Stimulated activated CD8-positive, alpha-beta memory T cell treated with anti-CD3 and anti-CD28 coated beads, Interleukin-15, amount 100 ng/mL, for 4 hours (primary cell): ENCODE measurements at regions not wholly inside any gene's neighbourhood (a gene's known extent, or its start where the extent isn't known, plus 50 kb on each side); places are given as distances from the start of the nearest gene placed in this dataset.
"Not testable (repeated sequence)": the region's sequence is repeated elsewhere in the genome, so short reads cannot be mapped to it uniquely, and the experiment has no call there.

Source experiments
- DNase-seq, 2 donors: peaks; one replicate each; pipeline ENCODE4 v3.0.0-alpha.2; 2020; ENCODE audit warnings: low read depth in 2 of 2

DNA sequence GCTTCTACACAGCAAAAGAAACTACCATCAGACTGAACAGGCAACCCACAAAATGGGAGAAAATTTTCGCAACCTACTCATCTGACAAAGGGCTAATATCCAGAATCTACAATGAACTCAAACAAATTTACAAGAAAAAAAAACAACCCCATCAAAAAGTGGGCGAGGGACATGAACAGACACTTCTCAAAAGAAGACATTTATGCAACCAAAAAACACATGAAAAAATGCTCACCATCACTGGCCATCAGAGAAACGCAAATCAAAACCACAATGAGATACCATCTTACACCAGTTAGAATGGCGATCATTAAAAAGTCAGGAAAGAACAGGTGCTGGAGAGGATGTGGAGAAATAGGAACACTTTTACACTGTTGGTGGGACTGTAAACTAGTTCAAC lies 171.8 kb upstream of the IL12B start:
- not testable (repeated sequence) for DNase-seq

DNA sequence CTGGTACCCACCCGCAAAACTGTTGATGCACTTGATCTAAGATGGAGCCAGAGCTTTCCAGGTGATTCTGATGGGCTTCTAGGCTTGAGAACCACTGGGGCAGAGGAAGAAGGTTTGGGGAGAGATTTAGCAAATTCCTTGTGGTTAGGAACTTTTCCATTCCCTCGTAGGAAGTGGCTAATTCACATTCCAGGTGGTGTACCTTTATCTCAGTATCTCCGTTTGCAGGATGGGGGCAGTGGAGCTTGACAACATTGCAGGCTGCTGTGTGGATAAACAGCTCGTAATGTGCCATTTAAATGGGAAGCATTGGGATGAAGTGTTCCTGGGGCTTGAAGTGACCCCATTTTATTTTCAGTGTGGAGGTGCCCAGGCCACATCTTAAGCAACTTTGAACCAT lies 172.9 kb upstream of the IL12B start:
- DNase-seq = no peak

DNA sequence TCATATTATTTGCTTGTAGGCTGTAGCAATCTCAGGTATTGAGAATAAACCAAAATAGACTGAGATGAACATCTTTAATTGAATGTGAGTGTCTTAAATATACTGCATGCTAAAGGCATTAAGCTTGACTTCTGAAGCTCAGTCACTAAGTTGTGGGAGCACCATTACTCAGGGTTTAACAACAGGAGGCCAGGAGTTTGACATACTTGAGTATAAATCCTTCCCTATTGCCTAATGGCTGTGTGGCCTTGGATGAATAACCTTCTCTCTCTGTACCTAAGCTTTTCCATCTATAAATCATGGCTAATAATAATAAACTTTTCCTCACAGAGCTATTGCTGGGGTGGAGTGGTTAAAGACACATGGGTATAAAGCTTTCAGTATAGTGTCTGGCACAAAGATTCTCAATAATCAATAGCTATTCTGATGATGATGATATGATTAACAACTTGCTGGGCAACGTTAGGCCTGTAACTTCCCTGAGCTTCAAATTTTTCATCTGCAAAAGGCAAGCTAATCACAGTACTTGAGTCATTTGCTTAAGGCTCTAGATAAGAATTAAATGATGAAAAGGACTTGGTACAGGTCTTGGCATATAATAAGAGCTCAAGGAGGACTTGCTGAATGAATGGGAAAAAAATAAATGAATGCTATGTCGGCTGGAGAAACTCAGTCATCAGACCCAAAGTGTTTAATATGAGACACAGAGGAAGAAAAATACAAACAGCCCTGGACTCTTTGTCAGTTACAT lies 174.0 kb upstream of the IL12B start:
- DNase-seq = no peak

DNA sequence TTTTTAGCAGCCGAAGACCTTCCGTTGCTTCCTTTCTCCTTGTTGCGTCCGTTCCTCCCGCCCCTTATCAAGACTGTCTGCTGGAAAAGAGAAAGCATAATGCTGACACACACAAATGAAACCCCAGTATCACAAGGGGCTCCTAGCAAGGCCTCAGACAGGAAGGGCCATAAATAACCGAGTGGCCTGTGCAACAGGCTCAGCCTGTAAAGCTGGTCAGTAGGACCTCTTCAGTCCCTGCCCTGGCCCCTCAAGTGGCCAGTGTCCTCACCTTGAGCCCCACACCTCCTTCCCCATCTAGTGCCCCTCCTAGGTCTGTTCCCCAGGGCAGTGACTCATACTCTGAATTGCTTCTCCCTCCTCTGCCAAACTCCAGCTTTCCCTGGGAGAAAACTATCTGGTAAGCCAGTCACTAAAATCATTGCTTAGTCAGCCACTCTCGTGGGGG lies 174.6 kb upstream of the IL12B start:
- DNase-seq = no peak

DNA sequence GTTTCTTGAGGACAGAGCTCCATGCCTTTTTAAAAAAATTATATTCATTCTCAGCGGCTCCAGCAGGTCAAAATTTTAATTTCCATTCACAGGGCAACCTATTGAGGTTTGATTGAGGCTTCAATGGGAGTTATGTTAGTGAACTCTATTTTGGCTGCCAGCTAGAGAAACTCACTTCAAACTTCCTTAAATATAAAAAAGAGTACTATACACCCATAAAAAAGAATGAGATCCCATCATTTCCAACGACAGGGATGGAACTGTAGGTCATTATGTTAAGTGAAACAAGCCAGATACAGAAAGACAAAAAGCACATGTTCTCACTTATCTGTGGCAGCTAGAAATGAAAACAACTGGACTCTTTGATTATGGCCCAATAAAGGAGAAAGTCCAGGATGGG lies 176.8 kb upstream of the IL12B start:
- DNase-seq = no peak

DNA sequence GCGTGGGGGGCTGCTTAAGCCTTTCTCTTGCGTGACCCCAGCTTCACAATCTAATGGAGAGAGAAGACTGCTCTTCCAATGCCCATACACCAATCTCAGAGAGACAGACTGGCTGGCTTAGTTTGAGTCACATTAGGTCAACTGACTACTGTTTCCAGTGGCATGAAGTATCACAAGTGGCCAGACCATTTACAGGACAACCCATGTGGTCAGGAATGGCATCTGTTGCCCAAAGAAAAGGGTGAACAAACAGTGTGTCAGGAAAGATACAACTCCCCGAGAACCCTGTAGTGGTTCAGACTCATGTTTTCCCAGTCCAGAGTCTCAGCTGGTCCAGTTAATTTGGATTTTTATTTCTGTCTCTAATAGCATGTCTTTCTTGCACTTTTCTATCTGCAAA lies 177.4 kb upstream of the IL12B start:
- no peak for DNase-seq

DNA sequence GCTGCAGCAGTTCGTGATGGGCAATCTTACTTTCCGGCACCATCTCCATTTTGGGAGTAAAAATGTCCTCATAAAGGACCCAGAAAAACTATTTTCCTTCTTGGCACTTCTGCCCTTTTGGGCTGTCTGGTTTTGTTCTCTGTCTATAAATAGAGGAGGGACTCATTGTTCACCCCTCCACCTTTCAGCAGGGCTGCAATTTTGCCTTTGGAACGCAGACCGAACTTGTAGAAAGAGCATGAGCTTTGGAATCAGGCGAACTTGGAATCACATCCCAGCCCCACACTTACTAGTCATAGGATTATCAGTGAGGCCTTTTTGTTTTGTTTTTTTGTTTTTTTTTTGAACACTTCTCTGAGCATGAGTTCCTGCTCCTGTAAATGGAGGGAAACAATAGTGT lies 178.1 kb upstream of the IL12B start:
- DNase-seq = no peak

DNA sequence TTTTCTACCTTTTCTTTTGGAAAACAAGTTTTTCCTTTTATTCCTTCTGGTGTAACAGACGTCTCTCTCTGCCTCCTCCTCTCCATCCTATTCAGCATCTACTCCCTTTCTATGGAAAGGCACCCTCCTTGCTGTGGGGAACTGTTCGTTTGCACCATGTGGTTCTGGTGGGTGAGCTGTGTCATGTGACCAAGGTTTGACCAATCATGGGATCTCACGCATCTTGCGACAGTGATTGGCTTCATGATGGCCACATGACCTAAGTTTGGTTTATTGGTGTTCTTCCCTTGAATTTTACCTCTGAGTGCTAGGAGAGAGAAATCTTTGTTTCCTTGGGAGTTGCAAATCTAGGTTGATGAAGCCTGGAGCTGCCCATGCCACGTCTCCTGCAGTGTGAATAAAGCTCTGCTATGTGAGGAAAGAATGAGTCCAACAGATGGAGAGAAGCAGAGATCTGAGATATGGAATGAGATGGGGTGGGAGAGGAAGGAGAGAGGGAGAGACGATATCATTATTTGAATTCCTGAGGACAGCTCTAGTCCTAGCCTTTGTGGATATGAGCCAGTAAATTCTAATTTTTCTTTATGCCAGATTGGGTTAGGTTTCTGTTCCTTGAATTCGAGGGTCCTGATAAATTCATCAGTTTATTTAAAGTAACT lies 178.8 kb upstream of the IL12B start:
- no peak for DNase-seq

DNA sequence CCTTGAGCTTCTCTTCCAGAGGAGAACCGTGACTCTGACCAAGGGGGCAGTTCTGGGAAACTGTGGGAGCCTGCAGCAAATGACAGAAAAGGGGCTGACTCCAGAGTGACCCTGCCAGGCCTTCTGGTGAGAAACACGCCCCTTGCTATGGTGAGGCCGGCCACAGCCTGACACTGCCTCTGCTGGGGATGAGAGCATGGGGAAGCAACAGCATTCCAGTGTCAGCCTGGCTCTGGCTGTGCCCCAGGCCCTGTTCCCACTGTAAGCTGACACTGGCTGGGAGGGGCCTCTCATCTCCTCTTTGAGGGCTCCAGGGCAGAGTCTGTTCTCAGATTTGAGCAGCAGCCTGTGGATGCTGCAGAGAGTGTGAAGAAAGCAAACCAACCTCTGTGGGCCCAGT lies 180.0 kb upstream of the IL12B start:
- no peak for DNase-seq

DNA sequence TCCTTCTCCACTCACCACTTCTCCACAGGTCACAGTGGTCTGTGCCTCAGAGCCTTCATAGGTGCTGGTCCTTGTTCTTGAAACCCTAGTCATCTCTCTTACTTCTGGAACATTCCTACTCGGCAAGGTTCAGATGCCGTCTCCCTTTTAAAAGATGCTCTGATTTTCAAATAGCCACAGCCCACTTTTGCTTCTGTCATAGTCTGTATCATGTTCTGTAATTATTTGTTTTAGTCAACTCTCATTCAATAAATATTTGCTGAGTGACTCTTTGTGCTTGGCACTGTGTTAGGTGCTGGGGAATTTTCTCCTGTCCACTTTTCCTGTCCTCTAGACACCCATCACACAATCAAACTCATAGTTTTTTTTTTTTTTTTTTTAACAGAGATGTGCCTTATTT lies 181.3 kb upstream of the IL12B start:
- DNase-seq = no peak

DNA sequence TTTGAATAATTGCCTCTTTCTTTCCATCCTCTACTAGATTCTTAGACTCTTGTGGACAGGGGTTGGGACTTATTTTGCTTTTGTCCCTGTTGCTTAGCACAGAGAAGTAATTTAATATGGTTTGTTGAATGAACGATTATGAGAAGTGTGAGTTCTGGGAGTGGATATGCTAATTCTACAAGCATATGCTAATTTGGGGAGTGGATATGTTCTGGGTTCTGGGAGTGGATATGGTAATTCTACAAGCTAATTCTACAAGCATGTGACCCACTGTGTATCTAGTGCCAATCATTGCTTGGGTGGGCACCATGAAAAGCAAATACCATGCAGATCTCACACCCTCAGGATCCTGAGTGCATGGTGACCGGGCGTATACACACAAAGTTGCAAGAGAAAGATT lies 181.8 kb upstream of the IL12B start:
- no peak for DNase-seq

DNA sequence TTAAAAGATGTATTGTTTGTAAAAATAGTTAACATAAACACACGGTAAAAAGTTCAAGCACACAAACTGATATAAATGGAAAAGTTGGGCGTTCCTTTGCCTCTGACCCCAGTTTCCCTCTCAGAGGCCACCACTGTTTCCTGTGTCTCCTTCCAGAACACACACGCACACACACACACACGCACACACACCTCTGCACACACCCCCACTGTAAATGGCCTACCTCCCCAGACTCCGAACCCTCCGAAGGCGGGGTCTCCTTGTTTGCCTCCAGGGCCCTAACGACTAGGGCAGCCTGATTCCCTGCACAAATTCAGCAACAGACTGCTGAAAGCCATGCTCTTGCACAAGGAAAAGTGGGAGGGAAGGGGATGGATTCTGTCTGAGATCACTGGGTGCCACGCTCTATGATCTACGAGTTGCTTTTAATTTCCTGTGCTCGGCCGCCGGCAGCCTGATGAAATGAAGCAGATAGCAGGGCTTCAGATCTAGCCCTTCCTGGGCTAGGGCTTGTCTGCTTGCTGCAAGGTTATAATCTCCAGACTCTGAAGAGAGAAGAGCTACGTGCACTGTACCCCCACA lies 184.0 kb upstream of the IL12B start:
- DNase-seq = no peak

DNA sequence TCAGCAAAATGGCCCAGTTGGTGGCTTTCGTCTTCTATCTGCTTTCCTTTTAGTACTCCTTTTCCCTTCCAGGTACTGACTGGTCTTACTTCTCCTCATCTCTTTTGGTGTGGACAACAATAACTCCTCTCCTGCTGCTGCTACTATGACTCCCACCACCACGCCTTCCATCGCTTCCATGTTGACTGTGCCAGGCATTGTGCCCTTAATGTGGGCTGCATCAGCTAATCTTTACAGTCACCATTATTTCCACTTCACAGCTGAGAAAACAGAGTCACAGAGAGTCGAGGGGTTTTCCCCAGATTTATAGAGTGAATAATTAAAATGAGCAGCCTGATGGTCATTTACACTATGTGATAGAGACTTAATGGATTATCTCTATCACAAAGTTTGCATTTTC lies 184.9 kb upstream of the IL12B start:
- no peak for DNase-seq

DNA sequence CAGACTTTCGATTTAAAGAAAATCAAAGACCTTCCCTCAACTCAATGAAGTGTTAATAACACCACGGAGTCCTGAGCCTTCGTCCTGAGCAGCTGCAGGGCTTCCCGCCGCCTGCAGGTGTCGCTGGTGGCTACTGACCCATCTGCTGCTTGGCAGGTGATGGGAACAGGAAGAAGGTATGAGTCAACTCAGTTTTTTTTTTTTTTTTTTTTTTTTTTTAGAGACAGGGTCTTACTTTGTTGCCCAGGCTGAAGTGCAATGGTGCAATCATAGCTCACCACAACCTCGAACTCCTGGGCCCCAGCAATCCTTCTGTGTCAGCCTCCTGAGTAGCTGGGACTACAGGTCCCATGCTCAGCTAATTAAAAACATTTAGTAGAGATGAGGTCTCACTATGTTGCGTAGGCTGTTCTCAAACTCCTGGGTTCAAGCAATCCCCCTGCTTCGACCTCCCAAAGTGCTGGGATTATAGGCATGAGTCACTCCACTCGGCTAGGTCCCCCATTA lies 185.7 kb upstream of the IL12B start:
- peak; percentile 40 to 49 for DNase-seq

DNA sequence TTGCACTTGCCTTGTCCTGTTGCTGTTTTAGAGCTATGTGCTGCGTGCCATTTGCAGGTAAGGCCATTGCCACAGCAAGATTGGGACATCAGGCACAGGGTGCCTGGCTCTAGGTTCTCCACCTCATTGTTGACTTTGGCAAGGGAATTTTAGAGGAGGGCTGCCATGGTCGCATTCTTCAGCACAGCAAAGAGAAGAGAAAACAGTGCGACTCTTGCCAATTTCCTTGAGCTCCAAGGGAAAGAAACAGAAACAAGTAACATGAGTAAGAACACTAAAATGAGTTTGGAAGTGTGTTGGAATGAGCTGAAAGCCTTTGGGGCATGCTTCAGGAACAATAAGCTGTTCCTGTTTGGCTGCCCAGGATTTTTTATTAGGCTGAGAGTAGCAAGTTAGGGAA lies 188.1 kb upstream of the IL12B start:
- DNase-seq = no peak

DNA sequence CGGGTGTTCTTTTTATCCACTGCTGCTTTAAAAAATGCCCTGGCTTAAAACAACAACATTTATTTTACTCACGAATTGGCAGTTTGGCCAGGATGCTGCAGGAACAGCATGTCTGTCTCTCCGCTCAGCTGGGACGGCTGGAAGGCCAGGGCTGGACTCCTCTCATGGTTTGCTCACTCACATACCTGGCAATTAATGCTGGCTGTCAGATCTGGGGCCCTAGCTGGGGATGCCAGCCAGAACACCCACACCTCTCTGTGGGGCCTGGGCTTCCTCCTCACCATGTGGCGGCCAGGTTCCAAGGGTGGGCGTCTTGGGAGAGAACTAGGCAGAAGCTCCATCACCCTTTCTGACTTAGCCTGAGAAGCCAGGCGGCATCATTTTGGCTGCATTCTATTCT lies 189.1 kb upstream of the IL12B start:
- DNase-seq = no peak

DNA sequence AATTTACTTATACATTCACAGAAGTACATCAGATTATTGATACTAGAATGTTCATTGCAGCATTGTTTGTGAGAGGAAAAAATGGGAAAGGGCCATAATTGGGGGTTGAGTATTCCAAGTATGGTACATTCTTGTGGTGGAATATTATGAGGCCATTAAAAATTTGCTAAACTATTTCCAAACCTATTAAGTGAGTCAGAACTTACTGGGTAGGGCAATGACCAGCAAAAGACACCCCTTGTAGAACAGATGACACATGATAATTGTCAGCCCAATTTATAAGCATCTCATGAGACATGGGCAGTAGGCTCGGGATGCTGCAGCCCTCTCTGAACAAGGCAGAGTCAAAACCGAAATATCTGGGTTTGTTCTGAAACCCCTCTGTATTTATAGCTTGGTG lies 192.6 kb upstream of the IL12B start:
- DNase-seq = no peak

DNA sequence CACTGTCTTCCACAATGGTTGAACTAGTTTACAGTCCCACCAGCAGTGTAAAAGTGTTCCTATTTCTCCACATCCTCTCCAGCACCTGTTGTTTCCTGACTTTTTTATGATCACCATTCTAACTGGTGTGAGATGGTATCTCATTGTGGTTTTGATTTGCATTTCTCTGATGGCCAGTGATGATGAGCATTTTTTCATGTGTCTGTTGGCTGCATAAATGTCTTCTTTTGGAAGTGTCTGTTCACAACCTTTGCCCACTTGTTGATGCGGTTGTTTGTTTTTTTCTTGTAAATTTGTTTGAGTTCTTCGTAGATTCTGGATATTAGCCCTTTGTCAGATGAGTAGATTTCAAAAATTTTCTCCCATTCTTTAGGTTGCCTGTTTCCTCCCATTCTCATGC lies 194.0 kb upstream of the IL12B start:
- not testable (repeated sequence) for DNase-seq

DNA sequence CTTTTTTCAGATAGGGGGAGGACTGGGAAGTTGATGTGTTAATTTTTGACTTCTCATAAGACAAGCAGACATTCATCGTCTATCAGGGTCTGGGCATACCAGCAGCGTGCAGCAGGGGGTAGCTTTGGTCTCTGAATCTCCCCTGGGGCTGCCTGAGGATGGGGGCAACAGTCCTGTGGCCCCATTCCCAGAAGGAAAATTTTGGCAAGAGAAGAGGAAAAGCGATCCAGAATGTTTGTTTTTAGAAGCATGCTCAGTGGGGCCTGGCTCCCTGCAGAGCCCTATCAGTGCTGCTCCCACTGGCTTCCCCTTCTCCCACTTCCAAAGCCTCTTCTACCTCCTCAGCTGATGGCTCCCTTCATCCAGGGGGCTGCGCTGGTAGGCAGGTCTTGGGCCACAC lies 194.8 kb upstream of the IL12B start:
- DNase-seq = no peak

DNA sequence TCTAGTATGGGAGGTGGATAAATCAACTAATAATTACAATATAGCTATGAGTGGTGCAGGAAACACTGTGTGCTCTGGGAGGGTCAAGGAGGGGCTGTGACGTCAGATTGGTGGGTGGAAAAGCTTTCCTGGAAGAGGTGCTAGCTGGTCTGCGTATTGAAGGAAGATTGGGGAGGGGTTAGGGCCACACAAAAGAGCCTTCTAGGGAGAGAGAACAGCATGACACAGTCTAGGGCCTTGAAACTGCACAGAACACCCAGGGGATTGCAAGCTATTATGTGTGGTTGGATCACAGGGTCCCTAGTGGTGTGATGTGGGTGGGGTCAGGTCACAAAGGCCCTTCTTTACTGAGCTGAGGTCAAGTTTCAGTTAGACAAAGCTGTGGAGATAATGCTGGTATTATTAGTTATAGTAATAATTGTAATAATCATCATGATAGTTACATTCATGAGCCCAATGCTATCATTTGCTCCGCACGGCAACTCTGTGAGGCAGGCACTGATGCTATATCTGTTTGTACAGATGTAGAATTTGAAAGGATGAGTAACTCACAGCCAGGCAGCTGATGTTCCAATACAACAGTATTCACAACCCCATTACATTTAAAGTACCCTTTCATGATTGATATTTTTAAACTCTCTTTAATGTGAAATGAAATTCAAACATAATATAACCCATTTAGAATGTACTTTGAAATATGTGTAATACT lies 197.4 kb upstream of the IL12B start:
- no peak for DNase-seq

DNA sequence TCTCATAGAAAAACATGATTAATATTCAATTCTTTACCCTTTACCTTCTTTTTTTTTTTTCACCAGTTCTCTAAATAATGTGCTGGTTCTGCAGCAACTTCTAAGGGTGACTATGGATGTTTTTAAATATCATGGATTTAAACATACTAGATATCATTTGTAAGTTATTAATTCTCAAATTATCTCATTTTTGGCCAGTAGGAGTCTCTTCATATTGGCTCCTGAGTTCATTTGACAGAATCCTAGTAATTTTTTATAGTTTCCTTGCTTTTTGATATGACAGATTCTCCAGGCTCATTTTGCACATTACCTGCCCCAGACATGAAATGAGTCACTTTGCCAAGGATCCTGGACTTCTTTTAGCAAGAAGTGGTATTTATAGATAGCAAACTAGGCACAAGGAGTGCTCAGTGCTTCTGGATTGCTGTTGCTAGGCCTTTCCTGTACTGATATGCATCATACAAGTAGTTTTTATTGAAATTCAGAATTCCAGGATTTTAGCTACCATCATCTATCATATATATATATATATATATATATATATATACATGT lies 201.3 kb upstream of the IL12B start:
- no peak for DNase-seq

DNA sequence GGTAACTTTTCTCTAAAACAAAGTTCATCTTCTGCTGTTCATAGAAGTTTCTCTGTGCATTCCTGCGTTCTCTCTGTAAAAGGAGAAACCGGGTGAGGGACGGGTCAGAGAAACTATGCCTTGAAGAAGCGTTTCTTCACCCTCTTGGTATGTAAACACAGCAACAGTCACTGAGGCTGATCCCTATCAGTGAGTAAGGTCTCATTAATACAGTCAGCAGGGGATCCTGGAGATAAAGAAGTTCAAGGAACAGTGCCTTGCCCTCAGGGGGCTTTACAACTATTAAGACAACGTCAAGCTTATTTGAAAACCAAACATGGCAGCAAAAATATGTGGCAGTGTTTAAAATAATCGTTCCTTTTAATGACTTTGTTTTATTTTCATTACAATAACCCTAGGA lies 202.9 kb upstream of the IL12B start:
- no peak for DNase-seq
